GM21390 (cell line): ENCODE measurements at regions not wholly inside any gene's neighbourhood (a gene's known extent, or its start where the extent isn't known, plus 50 kb on each side); places are given as distances from the start of the nearest gene placed in this dataset.

Source experiments
- ATAC-seq: cut with Tn5 transposase; IDR thresholded peaks from one replicate; pipeline ENCODE4 v1.9.1; 2021; ENCODE audit not compliant: unreplicated experiment

GRCh38 chr2:217108575-217109027, 248.7 kb upstream of the TNP1 start:
- ATAC-seq: no peak

GRCh38 chr2:217108086-217108485, 248.2 kb upstream of the TNP1 start:
- no peak for ATAC-seq

- ATAC-seq: no peak
Measured at GRCh38 chr2:217107480-217107879, 247.6 kb upstream of the TNP1 start.

GRCh38 chr2:217106650-217107014, 246.8 kb upstream of the TNP1 start:
- ATAC-seq: no peak

GRCh38 chr2:217105733-217106649, 246.1 kb upstream of the TNP1 start:
- ATAC-seq: no peak

- no peak for ATAC-seq
Measured at GRCh38 chr2:217103752-217104545, 244.1 kb upstream of the TNP1 start.

- no peak for ATAC-seq
Measured at GRCh38 chr2:217102956-217103355, 243.1 kb upstream of the TNP1 start.

- ATAC-seq: peak; percentile 82
Measured at GRCh38 chr2:217101972-217102371, 242.1 kb upstream of the TNP1 start.

- no peak for ATAC-seq
Measured at GRCh38 chr2:217099561-217099960, 239.7 kb upstream of the TNP1 start.

GRCh38 chr2:217098435-217098834, 238.6 kb upstream of the TNP1 start:
- ATAC-seq: no peak

GRCh38 chr2:217097346-217097745, 237.5 kb upstream of the TNP1 start:
- no peak for ATAC-seq

GRCh38 chr2:217096474-217097225, 236.8 kb upstream of the TNP1 start:
- ATAC-seq: no peak

- no peak for ATAC-seq
Measured at GRCh38 chr2:217095511-217096205, 235.8 kb upstream of the TNP1 start.

GRCh38 chr2:217092710-217093379, 233.0 kb upstream of the TNP1 start:
- ATAC-seq: no peak

- ATAC-seq: no peak
Measured at GRCh38 chr2:217091531-217091930, 231.7 kb upstream of the TNP1 start.

GRCh38 chr2:217090884-217091283, 231.0 kb upstream of the TNP1 start:
- no peak for ATAC-seq

GRCh38 chr2:217090024-217090473, 230.2 kb upstream of the TNP1 start:
- peak; percentile 80 for ATAC-seq

- ATAC-seq: no peak
Measured at GRCh38 chr2:217086718-217087117, 226.9 kb upstream of the TNP1 start.

GRCh38 chr2:217086038-217086522, 226.2 kb upstream of the TNP1 start:
- peak; percentile 30 for ATAC-seq

- ATAC-seq: no peak
Measured at GRCh38 chr2:217085543-217085942, 225.7 kb upstream of the TNP1 start.
